HEK293 (cell line): ENCODE measurements at regions not wholly inside any gene's neighbourhood (a gene's known extent, or its start where the extent isn't known, plus 50 kb on each side); places are given as distances from the start of the nearest gene placed in this dataset.

ENCODE experiments used
- GLIS1 ChIP-seq: fragments of 450-650 bp; formaldehyde crosslinking; IDR thresholded peaks from 2 replicates; pipeline ENCODE4 v1.5.1; 2016; ENCODE audit warnings: missing biosample characterization, missing genetic modification characterization
- YY1 ChIP-seq: fragments of 450-650 bp; formaldehyde crosslinking; IDR thresholded peaks from 2 replicates; pipeline ENCODE4 v1.5.1; 2018; ENCODE audit warnings: missing biosample characterization, missing genetic modification characterization
- ZFP37 ChIP-seq: fragments of 450-650 bp; formaldehyde crosslinking; IDR thresholded peaks from 2 replicates; pipeline ENCODE4 v1.5.1; 2016; ENCODE audit warnings: missing biosample characterization, missing genetic modification characterization
- ZNF16 ChIP-seq: fragments of 450-650 bp; formaldehyde crosslinking; IDR thresholded peaks from 2 replicates; pipeline ENCODE4 v1.5.1; 2016; ENCODE audit warnings: low read depth, missing biosample characterization, missing genetic modification characterization
- ZNF585B ChIP-seq: fragments of 450-650 bp; formaldehyde crosslinking; IDR thresholded peaks from 2 replicates; pipeline ENCODE4 v1.5.1; 2016; ENCODE audit warnings: missing biosample characterization, missing genetic modification characterization
- ZSCAN16 ChIP-seq: fragments of 450-650 bp; formaldehyde crosslinking; IDR thresholded peaks from 2 replicates; pipeline ENCODE4 v1.5.1; 2016; ENCODE audit warnings: missing biosample characterization, missing genetic modification characterization
- TF ChIP-seq, protein P1 (sequence below): fragments of 450-650 bp; formaldehyde crosslinking; IDR thresholded peaks from 2 replicates; pipeline ENCODE4 v1.5.1; 2016; ENCODE audit warnings: missing biosample characterization, missing genetic modification characterization
- TF ChIP-seq, protein P2 (sequence below): fragments of 450-650 bp; formaldehyde crosslinking; IDR thresholded peaks from 2 replicates; pipeline ENCODE4 v1.5.0; 2017; ENCODE audit warnings: missing biosample characterization, missing genetic modification characterization, borderline replicate concordance

DNA sequence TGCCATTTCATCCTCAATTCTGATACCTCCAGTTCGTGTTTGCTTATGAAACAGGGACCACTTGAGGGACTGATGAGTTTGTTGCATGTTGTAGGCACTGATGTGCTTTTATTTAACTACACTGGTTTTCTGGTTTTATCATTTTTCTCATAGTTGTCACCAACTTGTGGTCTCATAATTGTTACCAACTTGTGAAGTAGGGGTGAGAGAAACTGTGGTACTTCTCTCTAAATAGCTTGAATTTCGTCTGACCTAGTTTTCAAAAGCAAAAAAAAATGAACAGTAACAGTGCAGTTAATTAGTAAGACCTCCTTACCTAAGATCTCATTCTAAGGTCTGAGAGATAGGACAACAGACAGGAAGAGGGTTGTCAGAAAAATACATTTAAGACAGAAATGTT lies 78.0 kb downstream of the ANXA2R start:
- TF ChIP-seq, protein P1, sequence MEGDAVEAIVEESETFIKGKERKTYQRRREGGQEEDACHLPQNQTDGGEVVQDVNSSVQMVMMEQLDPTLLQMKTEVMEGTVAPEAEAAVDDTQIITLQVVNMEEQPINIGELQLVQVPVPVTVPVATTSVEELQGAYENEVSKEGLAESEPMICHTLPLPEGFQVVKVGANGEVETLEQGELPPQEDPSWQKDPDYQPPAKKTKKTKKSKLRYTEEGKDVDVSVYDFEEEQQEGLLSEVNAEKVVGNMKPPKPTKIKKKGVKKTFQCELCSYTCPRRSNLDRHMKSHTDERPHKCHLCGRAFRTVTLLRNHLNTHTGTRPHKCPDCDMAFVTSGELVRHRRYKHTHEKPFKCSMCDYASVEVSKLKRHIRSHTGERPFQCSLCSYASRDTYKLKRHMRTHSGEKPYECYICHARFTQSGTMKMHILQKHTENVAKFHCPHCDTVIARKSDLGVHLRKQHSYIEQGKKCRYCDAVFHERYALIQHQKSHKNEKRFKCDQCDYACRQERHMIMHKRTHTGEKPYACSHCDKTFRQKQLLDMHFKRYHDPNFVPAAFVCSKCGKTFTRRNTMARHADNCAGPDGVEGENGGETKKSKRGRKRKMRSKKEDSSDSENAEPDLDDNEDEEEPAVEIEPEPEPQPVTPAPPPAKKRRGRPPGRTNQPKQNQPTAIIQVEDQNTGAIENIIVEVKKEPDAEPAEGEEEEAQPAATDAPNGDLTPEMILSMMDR (tag by site-specific recombination): no peak
- no peak for TF ChIP-seq ZNF585B
- TF ChIP-seq, protein P2, sequence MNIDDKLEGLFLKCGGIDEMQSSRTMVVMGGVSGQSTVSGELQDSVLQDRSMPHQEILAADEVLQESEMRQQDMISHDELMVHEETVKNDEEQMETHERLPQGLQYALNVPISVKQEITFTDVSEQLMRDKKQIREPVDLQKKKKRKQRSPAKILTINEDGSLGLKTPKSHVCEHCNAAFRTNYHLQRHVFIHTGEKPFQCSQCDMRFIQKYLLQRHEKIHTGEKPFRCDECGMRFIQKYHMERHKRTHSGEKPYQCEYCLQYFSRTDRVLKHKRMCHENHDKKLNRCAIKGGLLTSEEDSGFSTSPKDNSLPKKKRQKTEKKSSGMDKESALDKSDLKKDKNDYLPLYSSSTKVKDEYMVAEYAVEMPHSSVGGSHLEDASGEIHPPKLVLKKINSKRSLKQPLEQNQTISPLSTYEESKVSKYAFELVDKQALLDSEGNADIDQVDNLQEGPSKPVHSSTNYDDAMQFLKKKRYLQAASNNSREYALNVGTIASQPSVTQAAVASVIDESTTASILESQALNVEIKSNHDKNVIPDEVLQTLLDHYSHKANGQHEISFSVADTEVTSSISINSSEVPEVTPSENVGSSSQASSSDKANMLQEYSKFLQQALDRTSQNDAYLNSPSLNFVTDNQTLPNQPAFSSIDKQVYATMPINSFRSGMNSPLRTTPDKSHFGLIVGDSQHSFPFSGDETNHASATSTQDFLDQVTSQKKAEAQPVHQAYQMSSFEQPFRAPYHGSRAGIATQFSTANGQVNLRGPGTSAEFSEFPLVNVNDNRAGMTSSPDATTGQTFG: no peak
- TF ChIP-seq GLIS1 (tag by site-specific recombination): no peak
- no peak for TF ChIP-seq YY1 (tag by site-specific recombination)
- no peak for TF ChIP-seq ZNF16 (tag by site-specific recombination)
- TF ChIP-seq ZFP37 (tag by site-specific recombination): no peak
- no peak for TF ChIP-seq ZSCAN16 (tag by site-specific recombination)
